Myocyte (in vitro differentiated cells): ENCODE measurements at regions not wholly inside any gene's neighbourhood (a gene's known extent, or its start where the extent isn't known, plus 50 kb on each side); places are given as distances from the start of the nearest gene placed in this dataset.
"Not testable (repeated sequence)": the region's sequence is repeated elsewhere in the genome, so short reads cannot be mapped to it uniquely, and the experiment has no call there.

ENCODE experiments used
- DNase-seq: peaks from one replicate; pipeline ENCODE4 v3.0.0-alpha.2; 2012; ENCODE audit warnings: low read depth

DNA sequence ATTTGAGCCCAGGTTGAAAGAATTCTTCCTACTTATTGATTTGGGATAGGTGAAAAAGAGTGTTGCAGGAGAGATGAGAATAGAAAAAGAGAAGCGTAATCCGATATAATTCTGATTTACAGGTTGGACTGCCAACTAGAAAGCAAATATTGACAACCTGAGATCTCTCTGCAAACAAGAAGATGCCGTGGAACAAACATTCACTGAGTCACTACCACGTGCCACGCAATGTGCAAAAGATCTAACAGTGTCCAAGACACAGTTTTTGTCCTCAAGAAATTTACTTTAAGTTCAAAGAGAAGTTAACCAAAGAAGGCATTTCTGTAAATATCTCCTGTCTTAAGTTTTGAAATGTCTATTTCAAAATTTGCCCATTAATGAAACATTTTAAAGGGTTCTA lies 578.0 kb upstream of the ARID1B start:
- DNase-seq = no peak

DNA sequence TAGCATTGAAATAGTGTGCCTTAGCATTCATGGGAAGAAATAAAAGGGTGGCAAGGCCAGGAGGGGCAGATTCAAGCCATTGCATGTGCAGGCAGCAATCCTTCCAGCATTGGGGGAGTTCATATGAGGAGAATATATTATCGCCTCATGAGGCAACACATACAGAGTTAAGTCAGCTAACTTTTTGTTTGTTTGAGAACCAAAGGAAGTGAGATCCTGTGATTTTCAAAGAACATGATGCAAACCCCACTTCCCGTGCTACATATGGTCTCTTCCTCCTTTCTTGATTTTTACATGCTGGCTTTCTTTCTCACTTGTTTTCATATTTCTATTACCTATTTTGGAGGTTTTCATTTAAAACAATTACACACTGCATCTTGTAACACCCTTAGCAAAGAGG lies 579.7 kb upstream of the ARID1B start:
- DNase-seq = no peak

DNA sequence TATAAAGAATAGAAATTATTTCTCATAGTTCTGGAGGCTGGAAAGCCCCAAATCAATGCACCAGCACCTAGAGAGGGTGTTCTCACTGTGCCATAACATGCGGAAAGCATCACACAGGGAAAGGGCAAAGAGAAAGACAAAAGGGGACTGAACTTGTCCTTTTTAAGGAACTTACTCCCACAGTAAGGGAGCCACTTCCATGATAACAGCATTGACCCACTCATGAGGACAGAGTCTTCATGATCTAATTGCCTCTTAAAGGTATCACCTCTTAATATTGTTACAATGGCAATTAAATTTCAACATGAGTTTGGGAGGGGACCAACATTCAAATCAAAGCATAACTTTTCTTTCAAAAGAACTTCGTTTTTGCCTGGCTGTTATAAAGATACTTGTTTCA lies 582.2 kb upstream of the ARID1B start:
- no peak for DNase-seq

DNA sequence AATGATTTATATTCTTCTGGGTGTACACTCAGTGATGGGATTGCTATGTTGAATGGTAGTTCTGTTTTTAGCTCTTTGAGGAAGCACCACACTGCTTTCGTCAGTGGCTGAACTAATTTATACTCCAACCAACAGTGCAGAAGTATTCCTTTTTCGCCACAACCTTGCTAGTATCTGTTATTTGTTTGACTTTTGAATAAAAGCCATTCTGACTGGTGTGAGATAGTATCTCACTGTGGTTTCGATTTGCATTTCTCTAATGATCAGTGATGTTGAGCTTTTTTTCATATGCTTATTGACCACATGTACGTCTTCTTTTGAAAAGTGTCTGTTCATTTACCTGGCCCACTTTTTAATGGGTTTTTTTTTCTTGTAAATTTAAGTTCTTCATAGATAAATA lies 583.8 kb upstream of the ARID1B start:
- no peak for DNase-seq

DNA sequence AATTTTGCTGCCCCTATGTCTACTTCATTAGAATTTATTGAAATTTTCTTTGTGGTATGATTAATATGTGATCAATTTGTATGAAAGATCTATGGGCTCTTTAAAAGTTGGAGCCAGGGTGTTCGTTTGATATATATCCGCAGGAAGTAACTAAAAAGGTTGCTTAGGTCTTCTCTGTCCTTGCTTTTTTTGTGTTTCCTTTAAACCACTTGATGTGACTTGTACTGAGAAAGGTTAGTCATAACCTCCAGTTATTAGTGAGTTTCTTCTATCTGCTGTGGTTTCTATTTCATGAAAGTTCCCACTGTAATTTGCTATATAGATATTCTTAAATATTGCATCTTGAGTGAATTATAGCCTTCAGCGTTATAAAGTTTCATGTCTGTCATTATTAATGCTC lies 585.3 kb upstream of the ARID1B start:
- DNase-seq = no peak

DNA sequence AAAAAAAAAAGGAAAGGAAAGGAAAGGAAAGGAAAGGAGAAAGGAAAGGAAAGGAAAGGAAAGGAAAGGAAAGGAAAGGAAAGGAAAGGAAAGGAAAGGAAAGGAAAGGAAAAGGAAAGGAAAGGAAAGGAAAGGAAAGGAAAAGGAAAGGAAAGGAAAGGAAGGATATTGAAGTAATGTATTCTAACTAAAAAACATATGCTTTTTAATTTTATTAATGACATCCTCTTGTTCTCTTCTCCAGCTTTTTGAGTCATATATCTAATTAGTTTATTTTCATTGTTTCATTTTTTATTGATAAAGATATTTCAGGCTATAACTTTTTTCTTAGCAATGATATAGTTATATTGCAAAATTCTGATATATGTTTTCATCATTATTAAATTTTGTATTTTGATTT lies 585.8 kb upstream of the ARID1B start:
- not testable (repeated sequence) for DNase-seq

DNA sequence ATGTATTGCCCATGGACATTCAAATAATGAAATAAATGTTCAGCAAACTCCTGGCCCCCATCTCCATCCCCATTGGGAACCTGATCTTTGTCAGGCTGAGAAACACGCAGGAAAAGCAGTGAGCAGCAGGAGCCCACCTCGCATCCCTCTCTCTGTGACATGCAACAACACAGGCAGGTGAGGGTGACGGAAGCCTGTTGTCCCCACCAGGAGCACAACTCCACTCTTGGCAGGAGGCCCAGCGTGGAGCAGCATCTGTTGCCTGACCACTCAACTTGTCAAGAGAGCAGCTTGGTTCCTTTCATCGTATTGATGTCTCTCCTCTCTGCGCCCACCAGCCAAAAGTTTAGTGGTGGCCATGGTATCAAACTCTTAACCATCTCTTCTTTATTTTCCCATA lies 586.9 kb upstream of the ARID1B start:
- DNase-seq = no peak

DNA sequence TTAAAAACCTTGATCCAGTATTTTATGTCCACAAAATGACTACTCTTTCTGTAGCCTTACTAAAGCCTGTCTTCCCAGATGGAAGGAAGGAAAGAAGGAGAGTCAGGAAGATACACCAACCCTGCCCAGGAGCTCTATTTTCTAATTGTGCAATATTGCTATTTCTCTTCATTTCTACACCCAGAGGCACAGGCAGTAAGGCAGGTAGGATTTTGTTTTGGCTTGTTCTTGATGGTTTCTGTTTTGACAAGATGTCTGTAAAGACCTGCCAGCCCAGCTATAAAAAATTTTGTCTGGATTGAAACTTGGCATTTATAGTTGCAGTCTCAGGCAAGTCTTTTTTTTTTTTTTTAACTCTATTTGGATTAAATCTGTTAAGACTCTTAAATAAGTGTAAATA lies 587.5 kb upstream of the ARID1B start:
- DNase-seq = no peak

DNA sequence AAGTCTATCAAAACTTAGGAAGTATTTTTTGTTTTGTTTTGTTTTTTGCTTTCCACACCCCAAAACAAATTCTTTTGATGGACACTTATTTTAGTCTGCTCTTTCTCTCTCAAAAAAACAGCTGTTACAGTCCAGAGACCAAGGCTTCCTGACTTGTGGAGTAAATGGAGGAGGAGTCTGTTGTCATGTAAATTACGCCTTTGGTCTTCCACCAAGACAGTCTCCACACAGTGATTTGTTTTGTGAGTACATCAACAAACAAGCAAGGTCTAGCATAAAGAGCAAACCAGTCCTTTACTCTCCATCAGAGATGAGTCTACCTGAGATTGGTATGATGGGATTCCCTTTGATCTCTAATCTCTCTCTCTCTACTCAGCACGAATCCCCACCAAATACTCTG lies 588.0 kb upstream of the ARID1B start:
- no peak for DNase-seq

DNA sequence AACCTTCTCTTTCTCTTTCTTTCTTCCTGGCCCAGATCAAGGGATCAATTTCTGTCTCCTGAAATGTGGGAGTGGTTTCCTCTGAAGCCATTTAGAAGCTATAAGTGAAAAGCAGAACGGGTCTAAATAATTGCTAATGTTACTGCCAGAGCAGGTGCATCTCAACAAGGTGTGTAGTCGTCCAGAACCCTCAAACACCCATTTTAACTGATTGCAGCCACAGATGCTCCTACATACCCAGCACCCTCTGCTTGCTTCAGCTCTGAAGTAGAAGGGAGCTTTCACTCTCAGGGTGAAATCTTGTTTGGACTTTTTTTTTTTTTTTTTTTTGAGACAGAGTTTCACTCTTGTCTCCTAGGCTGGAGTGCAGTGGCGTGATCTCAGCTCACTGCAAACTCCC lies 592.1 kb upstream of the ARID1B start:
- no peak for DNase-seq

DNA sequence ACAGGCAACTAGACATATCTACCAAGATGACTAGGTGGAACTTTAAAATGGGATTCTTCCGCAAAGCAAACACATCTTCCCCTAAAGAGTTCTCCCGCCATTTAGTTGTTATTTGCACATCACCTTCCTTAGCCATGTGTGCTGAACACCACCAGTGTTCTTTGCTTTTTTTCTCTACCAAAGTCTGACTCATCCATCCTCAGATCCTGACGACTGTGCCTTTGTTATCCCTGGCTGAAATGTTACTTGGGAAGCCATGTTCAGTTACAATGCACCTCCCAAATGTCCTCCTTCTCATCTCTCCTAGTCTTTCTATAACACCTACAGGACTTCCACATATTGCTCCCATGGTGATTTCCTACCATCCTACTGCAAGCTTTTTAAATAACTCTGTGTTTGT lies 593.5 kb upstream of the ARID1B start:
- DNase-seq = no peak

DNA sequence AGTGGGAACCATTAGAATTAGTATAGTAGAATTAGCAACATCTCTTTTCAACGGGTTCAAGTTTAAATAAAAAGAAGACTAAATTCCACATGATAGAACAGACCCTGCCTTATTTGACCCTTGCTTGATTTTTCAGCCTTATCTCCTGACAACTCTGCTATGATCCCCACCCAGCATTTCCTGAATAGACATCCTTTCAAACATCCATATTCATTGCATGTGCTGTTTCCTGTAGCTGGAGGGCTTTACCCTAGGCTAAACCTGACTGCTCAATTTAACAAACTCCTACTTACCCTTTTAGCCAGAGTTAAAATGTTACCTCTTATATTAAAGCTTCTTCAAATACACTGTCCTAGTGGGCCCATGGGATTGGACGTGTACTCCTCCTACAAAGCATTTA lies 594.8 kb upstream of the ARID1B start:
- no peak for DNase-seq

DNA sequence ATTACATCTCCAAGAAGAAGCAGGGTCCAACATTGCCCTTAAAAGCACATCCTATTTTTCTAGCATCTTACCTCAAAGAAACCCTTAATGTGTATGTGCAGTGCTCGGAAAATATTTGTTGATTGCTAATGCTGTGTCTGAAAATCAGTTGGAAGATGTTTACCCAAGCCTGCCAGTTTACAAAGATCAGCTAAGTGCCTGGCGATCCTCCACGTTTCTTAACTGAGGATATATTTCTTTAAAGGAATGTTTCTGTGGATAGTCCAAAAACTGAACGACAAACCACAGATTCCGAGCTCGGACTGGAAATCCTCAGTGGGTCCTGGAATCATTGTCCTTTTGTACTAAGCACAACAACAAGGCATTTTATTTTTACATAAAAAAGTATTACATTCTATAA lies 595.7 kb upstream of the ARID1B start:
- DNase-seq = no peak

DNA sequence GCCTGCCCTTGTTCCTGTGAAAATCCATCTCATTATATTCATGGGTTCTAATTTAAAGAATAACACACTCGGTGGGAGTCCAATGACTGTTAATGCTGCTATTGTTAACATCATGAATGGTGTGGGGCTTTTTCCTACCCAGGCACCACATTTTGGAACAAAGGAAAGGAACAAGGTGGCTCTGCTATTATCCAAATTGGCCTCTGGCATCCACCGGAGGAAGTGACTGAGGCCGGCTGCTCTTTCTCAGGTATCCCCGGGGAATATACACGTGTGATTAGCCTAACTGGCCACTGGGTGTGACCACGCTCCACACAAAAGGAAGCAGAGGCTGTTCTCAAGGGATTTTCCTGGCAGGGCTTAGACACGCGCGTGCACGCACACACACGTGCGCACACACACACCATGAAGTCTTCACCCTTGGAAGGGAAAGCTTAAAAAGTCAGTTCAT lies 601.2 kb upstream of the ARID1B start:
- no peak for DNase-seq

DNA sequence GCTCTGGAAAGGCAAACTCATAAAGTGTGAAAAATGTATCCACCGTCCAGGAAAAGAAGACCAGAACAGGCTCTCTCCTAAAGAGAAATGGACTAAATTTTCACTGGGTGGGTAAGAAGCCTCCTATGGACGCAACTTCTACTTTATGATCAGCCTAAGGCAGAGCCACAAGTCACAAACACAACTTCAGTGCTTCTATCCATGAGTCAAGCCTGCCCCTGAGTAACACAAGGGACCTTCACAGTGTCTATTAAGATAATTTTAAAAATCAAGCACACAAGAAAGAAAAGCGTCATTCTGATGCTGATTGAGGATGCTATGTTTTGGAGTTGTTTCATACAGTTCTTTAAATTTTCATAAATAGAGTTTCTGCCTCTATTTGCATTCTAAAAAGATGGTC lies 601.7 kb upstream of the ARID1B start:
- DNase-seq = no peak

DNA sequence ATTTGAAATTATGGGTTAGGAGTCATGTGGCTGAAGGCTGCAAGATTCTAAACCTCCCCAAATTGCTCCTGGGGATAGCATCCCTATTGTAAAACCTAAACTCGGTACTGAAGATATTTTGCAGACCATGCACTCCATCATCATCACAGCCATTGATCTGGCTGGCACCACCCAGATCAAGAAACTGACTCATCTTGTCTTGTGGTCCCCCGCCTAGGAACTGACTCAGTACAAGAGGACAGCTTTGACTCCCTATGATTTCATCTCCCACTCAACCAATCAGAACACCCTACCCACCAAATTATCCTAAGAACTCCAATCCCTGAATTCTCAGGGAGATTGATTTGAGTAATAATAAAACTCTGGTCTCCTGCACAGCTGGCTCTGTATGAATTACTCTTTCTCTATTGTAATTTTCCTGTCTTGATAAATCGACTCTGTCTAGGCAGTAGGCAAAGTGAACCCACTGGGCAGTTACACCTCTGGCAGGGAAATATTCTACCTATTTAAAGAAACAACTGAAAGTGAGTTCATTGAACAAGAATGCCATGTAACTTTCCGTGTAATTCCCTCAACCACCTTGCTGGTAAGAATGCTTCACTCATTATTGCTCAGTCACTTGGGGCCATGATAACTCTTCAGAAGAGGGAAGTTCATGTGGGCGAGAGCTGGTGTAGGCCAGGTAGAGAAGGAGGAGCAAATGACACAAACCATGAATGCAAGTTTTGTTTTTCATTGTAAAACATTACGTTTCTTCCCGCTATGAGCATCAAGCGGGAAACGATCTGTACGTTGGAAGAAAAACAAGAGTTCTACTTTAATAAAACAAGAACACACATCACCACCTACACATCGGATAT lies 602.9 kb upstream of the ARID1B start:
- DNase-seq = no peak

DNA sequence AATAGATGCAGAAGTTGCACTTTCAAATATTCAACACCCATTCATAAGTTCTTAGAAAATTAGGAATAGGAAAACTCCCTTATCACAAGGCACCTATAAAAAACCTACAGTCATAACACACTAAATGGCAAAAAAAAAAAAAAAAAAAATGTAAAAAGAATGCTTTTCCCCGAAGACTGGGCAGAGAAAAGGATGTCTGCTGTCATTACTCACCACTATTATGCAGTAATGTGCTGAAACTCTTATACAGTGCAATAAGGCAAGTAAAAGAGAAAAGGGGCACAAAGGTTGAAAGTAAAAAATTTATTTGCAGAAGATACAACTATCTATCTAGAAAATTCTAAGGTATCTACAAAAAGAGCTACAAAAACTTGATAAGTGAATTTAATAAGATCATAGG lies 607.8 kb upstream of the ARID1B start:
- DNase-seq = no peak

DNA sequence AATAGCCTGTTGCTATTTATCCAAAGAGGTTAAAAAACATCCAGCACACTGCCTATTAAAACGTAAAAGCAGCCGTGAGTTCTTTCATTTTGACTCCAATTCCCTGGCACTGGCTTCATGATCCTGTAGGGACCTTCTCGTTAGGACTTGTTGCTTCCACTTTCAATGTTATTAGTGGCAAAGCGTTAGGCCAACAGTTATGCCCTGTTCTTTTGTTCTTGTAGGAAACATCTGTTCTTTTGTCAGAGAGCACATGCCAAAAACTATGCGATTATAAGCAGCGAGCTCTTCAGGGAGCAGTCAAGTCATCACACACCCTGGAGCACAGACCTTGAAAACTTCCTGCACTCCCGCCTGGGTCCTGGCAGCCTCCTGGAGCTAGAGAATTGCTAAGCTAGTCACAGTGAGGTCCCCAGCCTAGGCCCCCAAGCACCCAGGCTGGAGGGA lies 609.5 kb upstream of the ARID1B start:
- DNase-seq = no peak

DNA sequence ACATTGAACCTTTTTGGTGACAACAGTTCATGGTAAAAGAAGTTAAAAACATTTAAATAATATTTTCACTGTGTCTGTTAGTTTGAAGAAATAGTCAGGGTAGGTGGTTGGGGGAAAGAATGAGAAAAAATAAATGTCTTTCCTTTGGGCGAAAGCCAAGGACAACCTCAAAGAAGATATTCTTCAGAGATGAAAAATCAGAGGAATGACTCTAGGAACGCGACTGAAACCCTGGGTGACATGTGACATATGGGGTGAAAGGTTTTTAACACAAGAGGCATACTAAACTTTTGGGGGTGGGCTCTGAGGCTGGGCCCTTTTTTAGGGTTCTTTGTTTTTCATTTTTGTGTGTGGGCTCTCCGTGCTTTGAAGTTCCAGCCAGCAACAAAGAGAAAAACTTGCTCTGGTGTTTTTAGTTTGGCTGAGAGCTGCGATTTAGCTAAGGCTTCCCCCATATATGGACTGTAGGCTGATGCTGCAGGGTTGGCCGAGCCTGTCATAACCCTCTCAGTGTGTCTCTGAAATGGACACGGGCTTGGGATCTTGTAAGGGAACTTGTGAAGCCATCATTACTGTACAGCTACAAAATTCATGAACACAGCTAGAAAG lies 610.1 kb upstream of the ARID1B start:
- no peak for DNase-seq

DNA sequence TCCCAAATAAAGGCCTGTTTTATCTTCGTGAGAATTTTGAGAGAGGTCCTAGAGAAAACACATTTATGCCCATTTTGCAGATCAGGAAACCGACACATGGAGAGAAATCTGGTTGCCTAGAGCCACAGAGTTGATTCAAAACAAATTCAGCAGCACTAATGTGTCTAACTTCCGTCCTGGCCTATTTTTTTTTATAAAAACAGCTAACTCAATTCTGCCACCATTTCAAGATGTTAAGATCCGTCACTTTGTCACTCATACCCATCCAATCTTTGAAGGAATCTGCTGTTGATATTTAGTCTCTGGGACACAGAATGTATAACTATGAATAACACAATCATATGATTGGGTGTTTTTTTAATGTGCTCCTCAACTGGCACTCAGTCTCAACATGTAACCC lies 611.1 kb upstream of the ARID1B start:
- DNase-seq = no peak

DNA sequence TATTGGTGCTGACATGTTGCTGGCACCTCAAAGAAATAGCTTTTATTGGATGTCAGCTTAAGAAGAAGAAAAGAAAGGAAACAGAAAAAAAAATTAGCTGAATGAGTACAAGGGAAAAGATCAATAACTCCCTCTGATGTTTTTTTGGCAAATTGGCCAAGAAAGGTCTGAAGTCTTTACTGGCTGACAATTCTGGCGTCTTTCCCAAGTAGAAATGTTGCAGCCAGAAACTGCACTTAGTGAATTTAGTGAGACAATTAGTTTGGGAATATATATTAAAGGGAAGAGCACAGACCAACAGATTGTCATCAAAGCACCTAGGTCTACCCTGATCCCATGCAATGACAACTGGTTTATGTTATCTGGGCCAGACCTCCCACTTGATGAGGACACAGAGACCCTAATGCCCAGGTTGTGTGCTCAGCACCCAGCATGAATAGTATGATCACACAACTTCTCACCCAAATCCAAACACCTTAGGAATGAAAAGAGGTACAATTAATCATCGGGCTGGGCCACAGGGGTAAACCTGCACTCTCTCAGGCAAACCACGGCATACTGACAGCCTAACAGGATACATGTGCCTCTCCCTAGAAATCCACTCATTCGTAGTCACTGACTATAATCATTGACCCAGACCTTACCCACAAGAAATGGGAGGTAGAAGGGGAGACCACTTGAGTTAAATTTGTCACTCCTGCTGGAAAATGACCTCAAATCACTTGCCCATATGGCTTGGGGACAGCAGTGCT lies 612.3 kb upstream of the ARID1B start:
- DNase-seq = no peak

DNA sequence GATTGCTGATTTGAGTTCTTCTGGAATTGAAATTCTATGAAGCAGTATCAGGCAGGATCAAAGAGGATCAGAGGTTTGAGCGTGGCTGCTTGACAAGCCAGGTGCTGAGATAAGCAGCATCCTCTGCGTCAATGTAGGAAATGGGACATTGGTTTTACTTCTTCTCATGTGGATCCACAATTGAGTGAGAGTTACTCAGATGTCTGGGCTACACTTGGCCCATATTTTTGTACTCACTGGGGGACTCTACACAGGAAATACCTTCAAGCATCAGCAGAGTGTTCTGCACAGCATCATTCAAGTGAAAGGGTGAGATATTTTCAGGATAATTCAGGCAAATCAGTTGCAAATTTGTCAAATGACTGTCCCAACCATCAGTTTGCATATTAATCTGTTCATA lies 613.9 kb upstream of the ARID1B start:
- no peak for DNase-seq
